BE2C (cell line): ENCODE measurements at regions not wholly inside any gene's neighbourhood (a gene's known extent, or its start where the extent isn't known, plus 50 kb on each side); places are given as distances from the start of the nearest gene placed in this dataset.

Source experiments
- DNase-seq: peaks from one replicate; pipeline ENCODE4 v3.0.0-alpha.2; 2020
- H3K27me3 ChIP-seq: fragments of 250-450 bp; sonication (Bioruptor Pico); 2 replicates; pipeline ENCODE4 v1.5.1; 2020; ENCODE audit warnings: mild to moderate bottlenecking
- H3K36me3 ChIP-seq: fragments of 250-450 bp; sonication (Bioruptor Pico); 2 replicates; pipeline ENCODE4 v1.5.1; 2020; ENCODE audit warnings: mild to moderate bottlenecking
- H3K4me1 ChIP-seq: fragments of 250-450 bp; sonication (Bioruptor Pico); 2 replicates; pipeline ENCODE4 v1.5.1; 2020
- H3K4me3 ChIP-seq: 2 replicates; pipeline ENCODE4 v1.5.1; 2011; ENCODE audit warnings: low read depth, low read length
- H3K9me3 ChIP-seq: fragments of 250-450 bp; sonication (Bioruptor Pico); 2 replicates; pipeline ENCODE4 v1.5.1; 2020
- TF ChIP-seq, protein P1 (sequence below): IDR thresholded peaks from 2 replicates; pipeline ENCODE4 v1.5.1; 2012; ENCODE audit warnings: mild to moderate bottlenecking, low read depth, low read length

- Histone ChIP-seq H3K9me3 (no peaks in the 10 kb centered on the region), H3K4me3 (no peak overlapping the region), H3K4me1 (no peaks in the 10 kb centered on the region), H3K36me3 (no peaks in the 10 kb centered on the region), H3K27me3 (no peaks in the 10 kb centered on the region)
- TF ChIP-seq, protein P1, sequence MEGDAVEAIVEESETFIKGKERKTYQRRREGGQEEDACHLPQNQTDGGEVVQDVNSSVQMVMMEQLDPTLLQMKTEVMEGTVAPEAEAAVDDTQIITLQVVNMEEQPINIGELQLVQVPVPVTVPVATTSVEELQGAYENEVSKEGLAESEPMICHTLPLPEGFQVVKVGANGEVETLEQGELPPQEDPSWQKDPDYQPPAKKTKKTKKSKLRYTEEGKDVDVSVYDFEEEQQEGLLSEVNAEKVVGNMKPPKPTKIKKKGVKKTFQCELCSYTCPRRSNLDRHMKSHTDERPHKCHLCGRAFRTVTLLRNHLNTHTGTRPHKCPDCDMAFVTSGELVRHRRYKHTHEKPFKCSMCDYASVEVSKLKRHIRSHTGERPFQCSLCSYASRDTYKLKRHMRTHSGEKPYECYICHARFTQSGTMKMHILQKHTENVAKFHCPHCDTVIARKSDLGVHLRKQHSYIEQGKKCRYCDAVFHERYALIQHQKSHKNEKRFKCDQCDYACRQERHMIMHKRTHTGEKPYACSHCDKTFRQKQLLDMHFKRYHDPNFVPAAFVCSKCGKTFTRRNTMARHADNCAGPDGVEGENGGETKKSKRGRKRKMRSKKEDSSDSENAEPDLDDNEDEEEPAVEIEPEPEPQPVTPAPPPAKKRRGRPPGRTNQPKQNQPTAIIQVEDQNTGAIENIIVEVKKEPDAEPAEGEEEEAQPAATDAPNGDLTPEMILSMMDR, result no peak
- DNase-seq, result no peak
These were observed 266.9 kb downstream of the TGFB2 start for GRCh38 chr1:218611916-218612585.

DNA sequence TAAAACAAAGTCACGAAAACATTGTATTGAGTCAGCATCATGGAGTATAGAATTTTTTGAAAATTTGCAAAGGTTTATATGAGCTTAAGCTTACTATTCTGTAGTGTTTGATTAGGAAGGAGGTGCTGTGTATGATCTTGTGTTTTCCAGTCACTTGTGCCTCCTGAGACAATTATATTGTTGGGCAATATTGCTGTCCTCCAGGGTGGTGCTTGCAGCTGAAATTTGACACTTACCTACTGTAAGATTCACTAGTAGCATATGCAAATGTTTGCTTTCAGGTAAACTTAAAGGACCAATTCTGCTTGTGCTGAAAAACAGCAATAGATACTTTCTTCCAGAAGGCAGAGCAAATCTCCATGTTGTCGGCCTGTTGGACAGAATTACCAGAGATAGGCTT is 268.0 kb downstream of the TGFB2 start:
- no peaks in the 10 kb centered on the region for H3K9me3 ChIP-seq
- H3K4me1 ChIP-seq, result no peaks in the 10 kb centered on the region
- H3K4me3 ChIP-seq, result no peak overlapping the region
- TF ChIP-seq, protein P1, result no peak
- no peaks in the 10 kb centered on the region for H3K27me3 ChIP-seq
- DNase-seq, result no peak
- no peaks in the 10 kb centered on the region for H3K36me3 ChIP-seq

- Histone ChIP-seq H3K4me3 (no peak overlapping the region), H3K9me3 (no peaks in the 10 kb centered on the region), H3K36me3 (no peaks in the 10 kb centered on the region), H3K27me3 (no peaks in the 10 kb centered on the region), H3K4me1 (no peaks in the 10 kb centered on the region)
- no peak for DNase-seq
- TF ChIP-seq, protein P1, result no peak
These were observed 268.9 kb downstream of the TGFB2 start for GRCh38 chr1:218614031-218614430.

GRCh38 chr1:218616681-218617080 is 271.5 kb downstream of the TGFB2 start:
- H3K27me3 ChIP-seq, result no peaks in the 10 kb centered on the region
- TF ChIP-seq, protein P1, result no peak
- no peak for DNase-seq
- no peaks in the 10 kb centered on the region for H3K9me3 ChIP-seq
- no peak overlapping the region for H3K4me3 ChIP-seq
- no peaks in the 10 kb centered on the region for H3K4me1 ChIP-seq
- no peaks in the 10 kb centered on the region for H3K36me3 ChIP-seq

- H3K27me3 ChIP-seq, result no peaks in the 10 kb centered on the region
- H3K36me3 ChIP-seq, result no peaks in the 10 kb centered on the region
- no peaks in the 10 kb centered on the region for H3K9me3 ChIP-seq
- no peaks in the 10 kb centered on the region for H3K4me1 ChIP-seq
- no peak overlapping the region for H3K4me3 ChIP-seq
- DNase-seq, result no peak
- TF ChIP-seq, protein P1, result no peak
These were observed 272.9 kb downstream of the TGFB2 start for GRCh38 chr1:218617986-218618385.

GRCh38 chr1:218620956-218621355 is 275.8 kb downstream of the TGFB2 start:
- Histone ChIP-seq H3K27me3 (no peaks in the 10 kb centered on the region), H3K4me1 (no peaks in the 10 kb centered on the region), H3K9me3 (no peaks in the 10 kb centered on the region), H3K36me3 (no peaks in the 10 kb centered on the region), H3K4me3 (no peak overlapping the region)
- TF ChIP-seq, protein P1, result no peak
- DNase-seq, result no peak
